BE2C (cell line): ENCODE measurements at regions not wholly inside any gene's neighbourhood (a gene's known extent, or its start where the extent isn't known, plus 50 kb on each side); places are given as distances from the start of the nearest gene placed in this dataset.
"Not testable (repeated sequence)": the region's sequence is repeated elsewhere in the genome, so short reads cannot be mapped to it uniquely, and the experiment has no call there.

Experiments used
- DNase-seq: peaks from one replicate; pipeline ENCODE4 v3.0.0-alpha.2; 2020
- H3K27me3 ChIP-seq: fragments of 250-450 bp; sonication (Bioruptor Pico); 2 replicates; pipeline ENCODE4 v1.5.1; 2020; ENCODE audit warnings: mild to moderate bottlenecking
- H3K36me3 ChIP-seq: fragments of 250-450 bp; sonication (Bioruptor Pico); 2 replicates; pipeline ENCODE4 v1.5.1; 2020; ENCODE audit warnings: mild to moderate bottlenecking
- H3K4me1 ChIP-seq: fragments of 250-450 bp; sonication (Bioruptor Pico); 2 replicates; pipeline ENCODE4 v1.5.1; 2020
- H3K4me3 ChIP-seq: 2 replicates; pipeline ENCODE4 v1.5.1; 2011; ENCODE audit warnings: low read depth, low read length
- H3K9me3 ChIP-seq: fragments of 250-450 bp; sonication (Bioruptor Pico); 2 replicates; pipeline ENCODE4 v1.5.1; 2020
- TF ChIP-seq, protein P1 (sequence below): IDR thresholded peaks from 2 replicates; pipeline ENCODE4 v1.5.1; 2012; ENCODE audit warnings: mild to moderate bottlenecking, low read depth, low read length

DNA sequence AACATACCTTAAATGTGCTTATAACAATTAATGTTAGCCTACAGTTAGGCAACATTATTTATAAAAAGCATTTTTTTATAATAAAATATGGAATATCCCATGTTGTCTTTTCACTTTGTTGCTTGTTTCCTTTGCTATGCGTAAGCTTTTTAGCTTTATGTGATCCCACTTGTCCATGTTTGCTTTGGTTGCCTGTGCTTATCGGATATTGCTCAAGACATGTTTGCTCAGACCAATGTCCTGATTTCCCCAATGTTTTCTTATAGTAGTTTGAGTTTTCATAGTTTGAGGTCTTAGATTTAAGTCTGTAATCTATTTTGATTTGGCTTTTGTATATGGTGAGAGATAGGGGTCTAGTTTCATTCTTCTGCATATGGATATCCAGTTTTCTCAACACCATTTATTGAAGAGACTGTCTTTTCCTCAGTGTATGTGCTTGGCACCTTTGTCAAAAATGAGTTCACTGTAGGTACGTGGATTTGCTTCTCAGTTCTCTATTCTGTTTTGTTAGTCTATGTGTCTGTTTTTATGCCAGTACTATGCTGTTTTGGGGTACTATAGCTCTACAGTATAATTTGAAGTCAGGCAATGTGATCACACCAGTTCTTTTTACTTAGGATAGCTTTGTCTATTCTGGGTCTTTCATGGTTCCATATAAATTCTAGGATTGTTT, 592.7 kb upstream of the SEMA6D start:
- DNase-seq, result no peak

DNA sequence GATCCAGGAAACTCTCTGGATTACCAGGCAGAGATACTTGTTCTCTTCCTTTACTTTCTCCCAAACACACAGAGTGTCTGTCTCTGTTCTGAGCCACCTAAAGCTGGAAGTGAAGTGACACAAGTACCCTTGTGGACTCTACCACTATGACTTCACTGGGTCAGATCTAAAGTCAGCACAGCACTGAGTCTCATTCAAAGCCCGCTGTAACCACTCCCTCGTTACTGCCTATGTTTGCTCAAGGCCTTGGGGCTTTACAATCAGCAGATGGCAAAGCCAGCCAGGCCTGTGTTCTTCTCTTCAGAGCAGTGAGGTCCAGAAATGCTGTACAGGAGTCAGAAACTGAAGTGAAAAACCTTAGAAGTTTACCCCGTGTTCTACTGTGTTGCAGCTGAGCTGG, 588.3 kb upstream of the SEMA6D start:
- Histone ChIP-seq H3K4me1 (no peaks in the 10 kb centered on the region), H3K4me3 (no peak overlapping the region), H3K36me3 (no peaks in the 10 kb centered on the region), H3K9me3 (no peaks in the 10 kb centered on the region), H3K27me3 (no peaks in the 10 kb centered on the region; the same call in 1 of the 2 replicates)
- TF ChIP-seq, protein P1, sequence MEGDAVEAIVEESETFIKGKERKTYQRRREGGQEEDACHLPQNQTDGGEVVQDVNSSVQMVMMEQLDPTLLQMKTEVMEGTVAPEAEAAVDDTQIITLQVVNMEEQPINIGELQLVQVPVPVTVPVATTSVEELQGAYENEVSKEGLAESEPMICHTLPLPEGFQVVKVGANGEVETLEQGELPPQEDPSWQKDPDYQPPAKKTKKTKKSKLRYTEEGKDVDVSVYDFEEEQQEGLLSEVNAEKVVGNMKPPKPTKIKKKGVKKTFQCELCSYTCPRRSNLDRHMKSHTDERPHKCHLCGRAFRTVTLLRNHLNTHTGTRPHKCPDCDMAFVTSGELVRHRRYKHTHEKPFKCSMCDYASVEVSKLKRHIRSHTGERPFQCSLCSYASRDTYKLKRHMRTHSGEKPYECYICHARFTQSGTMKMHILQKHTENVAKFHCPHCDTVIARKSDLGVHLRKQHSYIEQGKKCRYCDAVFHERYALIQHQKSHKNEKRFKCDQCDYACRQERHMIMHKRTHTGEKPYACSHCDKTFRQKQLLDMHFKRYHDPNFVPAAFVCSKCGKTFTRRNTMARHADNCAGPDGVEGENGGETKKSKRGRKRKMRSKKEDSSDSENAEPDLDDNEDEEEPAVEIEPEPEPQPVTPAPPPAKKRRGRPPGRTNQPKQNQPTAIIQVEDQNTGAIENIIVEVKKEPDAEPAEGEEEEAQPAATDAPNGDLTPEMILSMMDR, result no peak
- DNase-seq, result no peak

More for the DNA sequence above, 592.7 kb upstream of the SEMA6D start:
- H3K9me3 ChIP-seq, result no peaks in the 10 kb centered on the region
- no peaks in the 10 kb centered on the region for H3K36me3 ChIP-seq
- H3K4me1 ChIP-seq, result no peaks in the 10 kb centered on the region
- no peaks in the 10 kb centered on the region; the same call in 1 of the 2 replicates for H3K27me3 ChIP-seq
- TF ChIP-seq, protein P1, result no peak
- no peak overlapping the region for H3K4me3 ChIP-seq

DNA sequence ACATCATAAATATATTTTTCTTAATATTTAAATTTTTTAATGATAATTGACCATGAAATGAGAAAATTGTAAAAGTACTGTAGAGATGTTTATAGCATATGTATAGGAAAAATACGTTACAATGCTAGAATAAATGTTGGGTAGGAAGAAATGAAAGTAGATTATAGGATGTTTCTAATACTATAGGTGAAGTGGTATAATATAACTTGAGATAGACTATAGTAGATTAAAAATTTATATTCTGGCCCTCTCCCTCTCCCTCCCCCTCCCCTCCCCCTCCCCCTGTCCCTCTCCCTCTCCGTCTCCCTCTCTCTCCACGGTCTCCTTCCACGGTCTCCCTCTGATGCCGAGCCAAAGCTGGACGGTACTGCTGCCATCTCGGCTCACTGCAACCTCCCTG, 585.9 kb upstream of the SEMA6D start:
- H3K4me3 ChIP-seq, H3K36me3 ChIP-seq, H3K4me1 ChIP-seq, DNase-seq, H3K27me3 ChIP-seq, H3K9me3 ChIP-seq: not testable (repeated sequence)

DNA sequence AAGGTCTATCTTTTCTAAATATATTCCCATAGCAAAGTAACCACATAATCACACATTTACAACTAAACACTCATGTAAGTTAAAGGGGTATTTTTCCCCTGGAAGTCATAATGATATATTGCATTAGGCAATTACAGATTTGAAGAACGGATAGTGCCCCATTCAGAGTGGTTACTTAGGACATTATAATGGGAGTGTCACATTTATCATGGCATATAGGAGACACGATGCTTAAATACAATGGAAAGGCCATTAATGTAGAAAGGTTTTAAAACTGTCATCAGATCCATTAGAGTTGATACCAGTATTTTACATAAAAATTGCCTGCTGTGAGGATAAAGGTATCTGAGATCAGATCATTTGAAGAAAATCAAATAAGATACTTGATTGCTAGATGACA, 582.0 kb upstream of the SEMA6D start:
- DNase-seq, result no peak
- Histone ChIP-seq H3K4me1 (no peaks in the 10 kb centered on the region), H3K9me3 (no peaks in the 10 kb centered on the region), H3K36me3 (no peaks in the 10 kb centered on the region), H3K4me3 (no peak overlapping the region), H3K27me3 (no peaks in the 10 kb centered on the region)
- TF ChIP-seq, protein P1, result no peak

GRCh38 chr15:47136236-47136635, 581.1 kb upstream of the SEMA6D start:
- Histone ChIP-seq H3K36me3 (no peaks in the 10 kb centered on the region), H3K4me1 (no peaks in the 10 kb centered on the region), H3K27me3 (no peaks in the 10 kb centered on the region), H3K4me3 (no peak overlapping the region), H3K9me3 (no peaks in the 10 kb centered on the region)
- no peak for DNase-seq
- TF ChIP-seq, protein P1, result no peak

GRCh38 chr15:47139965-47140364, 577.3 kb upstream of the SEMA6D start:
- Histone ChIP-seq H3K36me3 (no peaks in the 10 kb centered on the region), H3K27me3 (no peaks in the 10 kb centered on the region), H3K9me3 (no peaks in the 10 kb centered on the region), H3K4me1 (no peaks in the 10 kb centered on the region), H3K4me3 (no peak overlapping the region)
- TF ChIP-seq, protein P1, result no peak
- no peak for DNase-seq

GRCh38 chr15:47157827-47158226, 559.5 kb upstream of the SEMA6D start:
- Histone ChIP-seq H3K4me1 (no peaks in the 10 kb centered on the region), H3K9me3 (no peaks in the 10 kb centered on the region), H3K4me3 (no peak overlapping the region), H3K36me3 (no peaks in the 10 kb centered on the region), H3K27me3 (no peaks in the 10 kb centered on the region)
- no peak for DNase-seq
- TF ChIP-seq, protein P1, result no peak
